IPS-11a (cell line): ENCODE measurements at regions not wholly inside any gene's neighbourhood (a gene's known extent, or its start where the extent isn't known, plus 50 kb on each side); places are given as distances from the start of the nearest gene placed in this dataset.
"Not testable (repeated sequence)": the region's sequence is repeated elsewhere in the genome, so short reads cannot be mapped to it uniquely, and the experiment has no call there.

Source experiments
- H3K4me3 ChIP-seq: one replicate; pipeline ENCODE4 v1.5.1; 2013; ENCODE audit warnings: low read depth, low read length, control low read depth

GRCh38 chr9:84054341-84055010 is 73.9 kb downstream of the RMI1 start:
- no peak overlapping the region for H3K4me3 ChIP-seq

GRCh38 chr9:84057662-84058061 is 77.1 kb downstream of the RMI1 start:
- no peak overlapping the region for H3K4me3 ChIP-seq

- no peak overlapping the region for H3K4me3 ChIP-seq
Measured at GRCh38 chr9:84059936-84060335, 79.3 kb downstream of the RMI1 start.

GRCh38 chr9:84061613-84062193 is 81.1 kb downstream of the RMI1 start:
- H3K4me3 ChIP-seq: no peak overlapping the region

- no peak overlapping the region for H3K4me3 ChIP-seq
Measured at GRCh38 chr9:84062538-84062937, 81.9 kb downstream of the RMI1 start.

GRCh38 chr9:84067821-84068220 is 87.2 kb downstream of the RMI1 start:
- H3K4me3 ChIP-seq: no peak overlapping the region

GRCh38 chr9:84068872-84069271 is 88.3 kb downstream of the RMI1 start:
- no peak overlapping the region for H3K4me3 ChIP-seq

- no peak overlapping the region for H3K4me3 ChIP-seq
Measured at GRCh38 chr9:84070590-84070989, 90.0 kb downstream of the RMI1 start.

- no peak overlapping the region for H3K4me3 ChIP-seq
Measured at GRCh38 chr9:84072621-84073180, 92.1 kb downstream of the RMI1 start.

- no peak overlapping the region for H3K4me3 ChIP-seq
Measured at GRCh38 chr9:84075004-84075403, 94.4 kb downstream of the RMI1 start.

GRCh38 chr9:84076384-84076783 is 95.8 kb downstream of the RMI1 start:
- no peak overlapping the region for H3K4me3 ChIP-seq

GRCh38 chr9:84077816-84078215 is 97.2 kb downstream of the RMI1 start:
- H3K4me3 ChIP-seq: not testable (repeated sequence)

GRCh38 chr9:84079994-84080393 is 99.4 kb downstream of the RMI1 start:
- H3K4me3 ChIP-seq: no peak overlapping the region

GRCh38 chr9:84101964-84102632 is 121.5 kb downstream of the RMI1 start:
- H3K4me3 ChIP-seq: peak overlapping the region; percentile 31

- H3K4me3 ChIP-seq: no peak overlapping the region
Measured at GRCh38 chr9:84103651-84104377, 123.2 kb downstream of the RMI1 start.

- no peak overlapping the region for H3K4me3 ChIP-seq
Measured at GRCh38 chr9:84107081-84107480, 126.5 kb downstream of the RMI1 start.

- H3K4me3 ChIP-seq: no peak overlapping the region
Measured at GRCh38 chr9:84107995-84108394, 127.4 kb downstream of the RMI1 start.

- no peak overlapping the region for H3K4me3 ChIP-seq
Measured at GRCh38 chr9:84111726-84112125, 131.1 kb downstream of the RMI1 start.

GRCh38 chr9:84121991-84122523 is 141.5 kb downstream of the RMI1 start:
- H3K4me3 ChIP-seq: no peak overlapping the region

- H3K4me3 ChIP-seq: no peak overlapping the region
Measured at GRCh38 chr9:84122572-84122971, 142.0 kb downstream of the RMI1 start.
